ENCODE measurements at regions not wholly inside any gene's neighbourhood (a gene's known extent, or its start where the extent isn't known, plus 50 kb on each side); places are given as distances from the start of the nearest gene placed in this dataset.

DNA sequence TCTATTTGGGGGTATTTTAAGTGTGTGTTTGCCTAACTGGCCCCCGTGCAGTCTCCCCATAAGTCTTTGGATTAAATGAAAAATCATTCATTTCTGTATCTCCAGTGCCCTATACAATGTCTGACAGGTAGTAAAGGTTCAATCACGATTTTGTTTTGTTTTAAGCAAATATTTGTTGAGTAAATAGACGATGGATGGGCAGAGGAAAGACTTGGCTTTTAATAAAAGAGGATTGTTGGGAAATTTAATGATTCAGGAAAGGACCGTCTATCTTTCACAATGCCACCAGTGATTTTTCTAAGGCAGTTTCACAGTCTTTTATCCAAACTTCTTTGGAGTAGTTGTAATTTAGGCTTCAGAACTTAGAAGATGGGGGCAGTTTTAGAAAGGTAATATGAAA is 636.6 kb upstream of the GOT2 start:
- no peak overlapping the region for H3K4me2 ChIP-seq (ENCODE audit: control insufficient read depth, insufficient read depth)
- H3K9me3 ChIP-seq (replicated peaks; ENCODE audit: control insufficient read depth, insufficient read depth, low read length): no peaks in the 10 kb centered on the region
- ATAC-seq (no peak), DNase-seq (ENCODE audit: low read depth, low spot score) (no peak), FAIRE-seq (no peak)
- no TSS peak for BruUV-seq (replicated peaks)
- H3K9ac ChIP-seq (ENCODE audit: control insufficient read depth, insufficient read depth, low read length): no peak overlapping the region
- in situ Hi-C loops (cut with MboI): no loop called here
- no peak for TF ChIP-seq SIX5 (IDR thresholded peaks at IDR 0.05; ENCODE audit: low read depth, low read length, severe bottlenecking)
- TF ChIP-seq SIN3A (IDR thresholded peaks at IDR 0.05; ENCODE audit: low read depth, low read length): no peak
- TF ChIP-seq DPF2 (IDR thresholded peaks at IDR 0.05): no peak
- TF ChIP-seq JUNB (IDR thresholded peaks at IDR 0.05): no peak
- TF ChIP-seq MTA3 (IDR thresholded peaks at IDR 0.05; ENCODE audit: borderline replicate concordance, low read length): no peak
- no peak for TF ChIP-seq STAT3 (IDR thresholded peaks at IDR 0.05; ENCODE audit: low read depth, low read length)
- no peak for TF ChIP-seq TCF3 (IDR thresholded peaks at IDR 0.05; ENCODE audit: borderline replicate concordance, insufficient read depth, low read depth, low read length)
- TF ChIP-seq CHD1 (IDR thresholded peaks at IDR 0.05; ENCODE audit: low read depth, low read length): no peak
- no peak for TF ChIP-seq IKZF1 (conservative IDR thresholded peaks at IDR 0.05)
- POLR2A ChIA-PET: no interaction called here
- H3K4me3 ChIP-seq: no peak overlapping the region
- RAD21 ChIA-PET (ENCODE audit: unreplicated experiment): no interaction called here
- H2AFZ ChIP-seq (ENCODE audit: control insufficient read depth, low read depth, low read length): no peak overlapping the region
- H3K79me2 ChIP-seq (ENCODE audit: control insufficient read depth, insufficient read depth, low read length): no peaks in the 10 kb centered on the region
- CTCF ChIA-PET: no interaction called here
- WGBS (ENCODE audit: insufficient coverage, insufficient replicate concordance, low lambda C conversion rate, missing lambda C conversion rate): 23% methylated on average over 4 of the region's 4 CpGs
- H3K4me1 ChIP-seq (ENCODE audit: control insufficient read depth, insufficient read depth, low read length): no peaks in the 10 kb centered on the region
- SMC1A ChIA-PET (ENCODE audit: uncharacterized antibody, unreplicated experiment): no interaction called here
- H3K36me3 ChIP-seq (ENCODE audit: control insufficient read depth in 2 of 2, insufficient read depth in 2 of 2, low read length in 1 of 2): no peaks in the 10 kb centered on the region
- intact Hi-C loops (cut with micrococcal nuclease; ENCODE audit: unreplicated experiment): no loop called here
- H4K20me1 ChIP-seq (ENCODE audit: control insufficient read depth, insufficient read depth): no peaks in the 10 kb centered on the region
- no peak overlapping the region for H3K27ac ChIP-seq (ENCODE audit: control insufficient read depth, insufficient read depth)
- H3K27me3 ChIP-seq (replicated peaks in 1 of 2; ENCODE audit: control insufficient read depth in 2 of 2, insufficient read depth in 2 of 2, low read length in 1 of 2): no peaks in the 10 kb centered on the region

DNA sequence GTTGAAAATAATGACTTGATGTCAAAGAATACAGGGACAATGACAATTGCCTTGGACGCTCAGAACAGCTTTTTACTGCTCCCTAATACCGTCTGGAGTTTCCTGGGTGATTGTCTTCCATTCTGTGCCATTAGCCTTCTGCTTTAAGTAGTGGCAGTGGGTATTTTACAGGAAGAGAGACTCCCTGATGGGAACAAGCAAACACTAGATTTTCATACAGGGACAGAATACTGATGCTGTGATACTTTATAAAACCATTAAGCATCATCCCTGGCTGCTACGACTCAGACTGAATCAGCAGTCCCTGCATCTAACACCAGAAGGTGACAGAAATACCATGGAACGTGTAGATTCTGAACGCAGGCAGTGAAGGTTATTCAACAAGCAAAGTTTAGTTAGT is 635.4 kb upstream of the GOT2 start:
- in situ Hi-C loops (cut with MboI) (no loop called here), intact Hi-C loops (cut with micrococcal nuclease; ENCODE audit: unreplicated experiment) (no loop called here)
- Histone ChIP-seq H3K4me2 (ENCODE audit: control insufficient read depth, insufficient read depth) (no peak overlapping the region), H3K79me2 (ENCODE audit: control insufficient read depth, insufficient read depth, low read length) (no peaks in the 10 kb centered on the region), H3K36me3 (ENCODE audit: control insufficient read depth in 2 of 2, insufficient read depth in 2 of 2, low read length in 1 of 2) (no peaks in the 10 kb centered on the region), H3K27ac (ENCODE audit: control insufficient read depth, insufficient read depth) (no peak overlapping the region), H3K9ac (ENCODE audit: control insufficient read depth, insufficient read depth, low read length) (no peak overlapping the region), H3K27me3 (replicated peaks in 1 of 2; ENCODE audit: control insufficient read depth in 2 of 2, insufficient read depth in 2 of 2, low read length in 1 of 2) (no peaks in the 10 kb centered on the region), H3K4me3 (no peak overlapping the region), H3K4me1 (ENCODE audit: control insufficient read depth, insufficient read depth, low read length) (no peaks in the 10 kb centered on the region), H3K9me3 (replicated peaks; ENCODE audit: control insufficient read depth, insufficient read depth, low read length) (no peaks in the 10 kb centered on the region), H2AFZ (ENCODE audit: control insufficient read depth, low read depth, low read length) (no peak overlapping the region), H4K20me1 (ENCODE audit: control insufficient read depth, insufficient read depth) (no peaks in the 10 kb centered on the region)
- WGBS (ENCODE audit: insufficient coverage, insufficient replicate concordance, low lambda C conversion rate, missing lambda C conversion rate): 21% methylated on average over 5 of the region's 5 CpGs
- DNase-seq (ENCODE audit: low read depth, low spot score) (no peak), FAIRE-seq (no peak), ATAC-seq (no peak)
- SMC1A ChIA-PET (ENCODE audit: uncharacterized antibody, unreplicated experiment): no interaction called here
- TF ChIP-seq ZNF384 (IDR thresholded peaks at IDR 0.05; ENCODE audit: borderline replicate concordance, low read depth, low read length): no peak
- no peak for TF ChIP-seq WRNIP1 (IDR thresholded peaks at IDR 0.05; ENCODE audit: borderline replicate concordance, low read depth, low read length)
- BruUV-seq (replicated peaks): no TSS peak
- CTCF ChIA-PET: no interaction called here
- POLR2A ChIA-PET: no interaction called here
- RAD21 ChIA-PET (ENCODE audit: unreplicated experiment): no interaction called here
